CD14-positive monocyte (primary cell): ENCODE measurements at regions not wholly inside any gene's neighbourhood (a gene's known extent, or its start where the extent isn't known, plus 50 kb on each side); places are given as distances from the start of the nearest gene placed in this dataset.

ENCODE experiments used
- DNase-seq, 3 donors: peaks; one replicate each; pipeline ENCODE4 v3.0.0-alpha.2; 2011 to 2022
- H2AFZ ChIP-seq: 2 replicates; pipeline ENCODE4 v1.6.0; 2012; ENCODE audit warnings: mild to moderate bottlenecking, low read depth, low read length, inconsistent platforms; ENCODE audit not compliant: insufficient read depth, poor library complexity, severe bottlenecking
- H3K27ac ChIP-seq, 2 donors: 1 replicate in 1 of 2; 2 replicates in 1 of 2; pipeline ENCODE4 v1.5.1; 2012 to 2013; ENCODE audit warnings: low read length in 2 of 2, control low read depth in 1 of 2, inconsistent platforms in 1 of 2, low read depth in 1 of 2, mild to moderate bottlenecking in 1 of 2
- H3K27me3 ChIP-seq, 2 donors: one replicate each; pipeline versions ENCODE4 v1.6.0 to v1.6.1; 2011 to 2013; ENCODE audit warnings: low read length in 2 of 2; ENCODE audit not compliant: control insufficient read depth in 2 of 2, insufficient read depth in 2 of 2
- H3K36me3 ChIP-seq, 2 donors: replicated peaks in 1 of 2; 1 replicate in 1 of 2; 2 replicates in 1 of 2; pipeline versions ENCODE4 v1.5.1 to v1.6.1; 2012 to 2013; ENCODE audit warnings: low read length in 2 of 2, control low read depth in 1 of 2, inconsistent platforms in 1 of 2, mild to moderate bottlenecking in 1 of 2; ENCODE audit not compliant: insufficient read depth in 2 of 2, control insufficient read depth in 1 of 2
- H3K4me1 ChIP-seq, 2 donors: 1 replicate in 1 of 2; 2 replicates in 1 of 2; pipeline versions ENCODE4 v1.5.1 to v1.6.1; 2012 to 2013; ENCODE audit warnings: low read length in 2 of 2, control low read depth in 1 of 2, inconsistent platforms in 1 of 2, mild to moderate bottlenecking in 1 of 2, moderate library complexity in 1 of 2; ENCODE audit not compliant: insufficient read depth in 2 of 2, control insufficient read depth in 1 of 2
- H3K4me2 ChIP-seq: replicated peaks from 2 replicates; pipeline ENCODE3; 2012; ENCODE audit warnings: low read length, moderate library complexity, mild to moderate bottlenecking; ENCODE audit not compliant: poor library complexity, severe bottlenecking; ENCODE audit errors: extremely low read depth
- H3K4me3 ChIP-seq, 3 experiments: fragments of 200-600 bp in 1 of 3; sonication (generic) in 1 of 3; replicated peaks in 1 of 3; 1 replicate in 2 of 3; 2 replicates in 1 of 3; pipeline ENCODE4 v1.5.1; 2011 to 2013; ENCODE audit warnings: low read length in 3 of 3, mild to moderate bottlenecking in 3 of 3, control low read depth in 2 of 3, low read depth in 2 of 3, inconsistent platforms in 1 of 3, moderate library complexity in 1 of 3
- H3K79me2 ChIP-seq: 2 replicates; pipeline ENCODE4 v1.6.0; 2012; ENCODE audit warnings: mild to moderate bottlenecking, control low read depth, inconsistent platforms, low read length, moderate library complexity; ENCODE audit not compliant: insufficient read depth
- H3K9ac ChIP-seq: 2 replicates; pipeline ENCODE4 v1.6.0; 2017; ENCODE audit warnings: low read length, mild to moderate bottlenecking; ENCODE audit not compliant: insufficient read depth, poor library complexity, severe bottlenecking
- H3K9me3 ChIP-seq, 2 donors: replicated peaks in 1 of 2; 1 replicate in 1 of 2; 2 replicates in 1 of 2; pipeline versions ENCODE4 v1.5.1 to v1.6.1; 2012 to 2013; ENCODE audit warnings: low read length in 2 of 2, control low read depth in 1 of 2; ENCODE audit not compliant: control insufficient read depth in 1 of 2, insufficient read depth in 1 of 2
- H4K20me1 ChIP-seq: 2 replicates; pipeline ENCODE4 v1.6.0; 2012; ENCODE audit warnings: mild to moderate bottlenecking, low read length, control low read depth, moderate library complexity; ENCODE audit not compliant: insufficient read depth
- H3K27ac Mint-ChIP-seq, 7 donors: one replicate each; pipeline ENCODE4 v1.8.0; 2020; ENCODE audit warnings: mild to moderate bottlenecking in 7 of 7, mixed read lengths in 7 of 7, moderate library complexity in 6 of 7, inconsistent platforms in 2 of 7
- H3K27me3 Mint-ChIP-seq, 3 donors: one replicate each; pipeline ENCODE4 v1.8.0; 2021 to 2022; ENCODE audit warnings: low read depth in 3 of 3, mild to moderate bottlenecking in 3 of 3, mixed read lengths in 3 of 3, moderate library complexity in 3 of 3, inconsistent platforms in 1 of 3
- H3K36me3 Mint-ChIP-seq, 2 donors: one replicate each; pipeline ENCODE4 v1.8.0; 2020; ENCODE audit warnings: mixed read lengths in 2 of 2, inconsistent platforms in 1 of 2, mild to moderate bottlenecking in 1 of 2
- H3K4me1 Mint-ChIP-seq: one replicate; pipeline ENCODE4 v1.8.0; 2020; ENCODE audit warnings: mild to moderate bottlenecking, mixed read lengths
- H3K4me3 Mint-ChIP-seq, 2 donors: one replicate each; pipeline ENCODE4 v1.8.0; 2020; ENCODE audit warnings: mild to moderate bottlenecking in 2 of 2, mixed read lengths in 2 of 2, moderate library complexity in 1 of 2
- H3K9me3 Mint-ChIP-seq, 7 donors: one replicate each; pipeline ENCODE4 v1.8.0; 2020 to 2022; ENCODE audit warnings: mixed read lengths in 7 of 7, mild to moderate bottlenecking in 6 of 7, moderate library complexity in 6 of 7, inconsistent platforms in 2 of 7
- WGBS: methylation state at CpG from one replicate; pipeline ENCODE4 v1.1.5; 2013; ENCODE audit warnings: missing lambda C conversion rate; ENCODE audit not compliant: insufficient coverage; 5-methylcytosine and 5-hydroxymethylcytosine counted together
- intact Hi-C, 2 donors: fragments of 100-400 bp; cut with micrococcal nuclease; formaldehyde crosslinking; loops; one replicate each; pipeline versions ENCODE4 v1.15.0 to v1.15.1; 2023
- TF ChIP-seq, protein P1 (sequence below): fragments of 200-600 bp; IDR thresholded peaks from one replicate; pipeline ENCODE4 v1.8.0; 2022; ENCODE audit warnings: antibody characterized with exemption, mild to moderate bottlenecking

GRCh38 chr12:88300931-88301330 is 158.8 kb downstream of the TMTC3 start:
- Histone ChIP-seq H3K4me3 (no peak overlapping the region), H2AFZ (no peak overlapping the region), H3K27ac (no peak overlapping the region), H3K4me1 (no peaks in the 10 kb centered on the region), H3K4me2 (no peak overlapping the region), H4K20me1 (no peaks in the 10 kb centered on the region), H3K79me2 (no peaks in the 10 kb centered on the region), H3K27me3 (no peaks in the 10 kb centered on the region), H3K9ac (no peak overlapping the region), H3K9me3 (peaks cover 0 to 3% of the 10 kb centered on the region in 2 donors), H3K36me3 (no peaks in the 10 kb centered on the region)
- Mint-ChIP-seq H3K4me3 (no peak overlapping the region), H3K4me1 (no peaks in the 10 kb centered on the region), H3K27ac (no peak overlapping the region), H3K27me3 (no peaks in the 10 kb centered on the region), H3K36me3 (no peaks in the 10 kb centered on the region), H3K9me3 (peaks cover 0 to 8% (median 1%) of the 10 kb centered on the region in 7 donors)
- DNase-seq, result no peak
- TF ChIP-seq, protein P1, sequence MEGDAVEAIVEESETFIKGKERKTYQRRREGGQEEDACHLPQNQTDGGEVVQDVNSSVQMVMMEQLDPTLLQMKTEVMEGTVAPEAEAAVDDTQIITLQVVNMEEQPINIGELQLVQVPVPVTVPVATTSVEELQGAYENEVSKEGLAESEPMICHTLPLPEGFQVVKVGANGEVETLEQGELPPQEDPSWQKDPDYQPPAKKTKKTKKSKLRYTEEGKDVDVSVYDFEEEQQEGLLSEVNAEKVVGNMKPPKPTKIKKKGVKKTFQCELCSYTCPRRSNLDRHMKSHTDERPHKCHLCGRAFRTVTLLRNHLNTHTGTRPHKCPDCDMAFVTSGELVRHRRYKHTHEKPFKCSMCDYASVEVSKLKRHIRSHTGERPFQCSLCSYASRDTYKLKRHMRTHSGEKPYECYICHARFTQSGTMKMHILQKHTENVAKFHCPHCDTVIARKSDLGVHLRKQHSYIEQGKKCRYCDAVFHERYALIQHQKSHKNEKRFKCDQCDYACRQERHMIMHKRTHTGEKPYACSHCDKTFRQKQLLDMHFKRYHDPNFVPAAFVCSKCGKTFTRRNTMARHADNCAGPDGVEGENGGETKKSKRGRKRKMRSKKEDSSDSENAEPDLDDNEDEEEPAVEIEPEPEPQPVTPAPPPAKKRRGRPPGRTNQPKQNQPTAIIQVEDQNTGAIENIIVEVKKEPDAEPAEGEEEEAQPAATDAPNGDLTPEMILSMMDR, result no peak
- intact Hi-C loops, result no loop called here

GRCh38 chr12:88303335-88303734 is 161.2 kb downstream of the TMTC3 start:
- Mint-ChIP-seq H3K9me3 (peaks cover 0 to 5% (median 2%) of the 10 kb centered on the region in 7 donors), H3K36me3 (no peaks in the 10 kb centered on the region), H3K4me3 (no peak overlapping the region), H3K27me3 (no peaks in the 10 kb centered on the region), H3K4me1 (no peaks in the 10 kb centered on the region), H3K27ac (no peak overlapping the region)
- Histone ChIP-seq H3K27ac (no peak overlapping the region), H3K9me3 (no peaks in the 10 kb centered on the region), H3K4me3 (no peak overlapping the region), H3K4me2 (no peak overlapping the region), H3K27me3 (no peaks in the 10 kb centered on the region), H3K36me3 (no peaks in the 10 kb centered on the region), H3K9ac (no peak overlapping the region), H2AFZ (no peak overlapping the region), H3K79me2 (no peaks in the 10 kb centered on the region), H3K4me1 (no peaks in the 10 kb centered on the region), H4K20me1 (no peaks in the 10 kb centered on the region)
- WGBS, result 83% methylated on average over 1 of the region's 1 CpG
- DNase-seq, result no peak
- intact Hi-C loops, result no loop called here
- TF ChIP-seq, protein P1, result no peak
